ENCODE measurements at regions not wholly inside any gene's neighbourhood (a gene's known extent, or its start where the extent isn't known, plus 50 kb on each side); places are given as distances from the start of the nearest gene placed in this dataset.

GRCh38 chr2:156657809-156658208 is 221.6 kb downstream of the GPD2 start:
- TF ChIP-seq CTCF (IDR thresholded peaks at IDR 0.05) (no peak), POLR2A (IDR thresholded peaks at IDR 0.05) (no peak), EP300 (IDR thresholded peaks at IDR 0.05) (no peak)

Measured in tibial nerve (tissue), 4 donors.